GM12874 (cell line): ENCODE measurements at regions not wholly inside any gene's neighbourhood (a gene's known extent, or its start where the extent isn't known, plus 50 kb on each side); places are given as distances from the start of the nearest gene placed in this dataset.

ENCODE experiments used
- TF ChIP-seq, protein P1 (sequence below): IDR thresholded peaks from 2 replicates; pipeline ENCODE4 v1.5.1; 2011; ENCODE audit warnings: low read depth, mild to moderate bottlenecking, control low read depth, low read length, moderate library complexity; ENCODE audit not compliant: insufficient read depth

DNA sequence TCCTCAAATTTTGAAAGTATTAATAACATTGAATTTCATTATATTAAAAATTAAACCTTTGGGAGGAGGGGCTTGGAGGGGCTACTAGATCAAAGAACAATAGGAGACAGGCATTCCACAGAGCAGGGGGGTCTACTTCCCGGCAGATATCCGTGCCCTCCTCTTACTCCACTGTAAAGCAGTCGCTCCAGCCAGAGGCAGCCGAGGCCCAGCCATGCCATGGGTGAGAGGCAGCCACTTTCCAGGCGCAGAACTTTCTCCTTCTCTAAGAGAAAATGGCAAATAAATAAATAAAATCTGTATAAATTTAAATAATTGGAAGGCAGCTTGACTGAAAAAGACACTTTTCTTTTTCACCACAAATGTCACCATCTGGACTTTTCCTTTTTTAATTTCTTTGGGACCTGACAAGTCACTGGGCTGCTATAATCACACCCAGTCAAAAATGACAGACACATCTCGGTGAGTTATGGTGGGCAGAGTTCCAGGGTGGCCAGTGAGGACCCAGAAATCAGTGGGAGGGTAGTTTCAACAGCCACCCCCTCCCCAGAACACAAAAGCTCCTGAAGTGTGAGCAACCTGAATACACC is 302.2 kb upstream of the SMARCA2 start:
- TF ChIP-seq, protein P1, sequence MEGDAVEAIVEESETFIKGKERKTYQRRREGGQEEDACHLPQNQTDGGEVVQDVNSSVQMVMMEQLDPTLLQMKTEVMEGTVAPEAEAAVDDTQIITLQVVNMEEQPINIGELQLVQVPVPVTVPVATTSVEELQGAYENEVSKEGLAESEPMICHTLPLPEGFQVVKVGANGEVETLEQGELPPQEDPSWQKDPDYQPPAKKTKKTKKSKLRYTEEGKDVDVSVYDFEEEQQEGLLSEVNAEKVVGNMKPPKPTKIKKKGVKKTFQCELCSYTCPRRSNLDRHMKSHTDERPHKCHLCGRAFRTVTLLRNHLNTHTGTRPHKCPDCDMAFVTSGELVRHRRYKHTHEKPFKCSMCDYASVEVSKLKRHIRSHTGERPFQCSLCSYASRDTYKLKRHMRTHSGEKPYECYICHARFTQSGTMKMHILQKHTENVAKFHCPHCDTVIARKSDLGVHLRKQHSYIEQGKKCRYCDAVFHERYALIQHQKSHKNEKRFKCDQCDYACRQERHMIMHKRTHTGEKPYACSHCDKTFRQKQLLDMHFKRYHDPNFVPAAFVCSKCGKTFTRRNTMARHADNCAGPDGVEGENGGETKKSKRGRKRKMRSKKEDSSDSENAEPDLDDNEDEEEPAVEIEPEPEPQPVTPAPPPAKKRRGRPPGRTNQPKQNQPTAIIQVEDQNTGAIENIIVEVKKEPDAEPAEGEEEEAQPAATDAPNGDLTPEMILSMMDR: no peak

DNA sequence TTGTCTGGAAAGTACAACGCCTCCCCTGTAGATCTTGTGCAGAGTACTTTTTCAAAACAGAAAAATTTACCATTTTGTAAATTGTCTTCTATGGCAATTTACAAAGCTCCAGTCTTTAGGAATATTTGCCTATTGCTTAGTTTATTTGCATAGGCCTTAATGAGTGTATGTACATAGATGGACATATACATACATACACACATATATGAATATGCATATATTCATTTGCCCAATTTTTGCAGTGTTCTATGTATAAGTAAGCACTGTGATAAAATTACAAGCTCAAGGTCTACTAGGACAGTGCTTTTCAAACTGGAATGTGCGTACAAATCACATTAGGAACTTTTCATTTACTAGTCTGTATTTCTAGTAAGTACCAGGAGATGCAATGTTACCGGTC is 301.3 kb upstream of the SMARCA2 start:
- TF ChIP-seq, protein P1: no peak

DNA sequence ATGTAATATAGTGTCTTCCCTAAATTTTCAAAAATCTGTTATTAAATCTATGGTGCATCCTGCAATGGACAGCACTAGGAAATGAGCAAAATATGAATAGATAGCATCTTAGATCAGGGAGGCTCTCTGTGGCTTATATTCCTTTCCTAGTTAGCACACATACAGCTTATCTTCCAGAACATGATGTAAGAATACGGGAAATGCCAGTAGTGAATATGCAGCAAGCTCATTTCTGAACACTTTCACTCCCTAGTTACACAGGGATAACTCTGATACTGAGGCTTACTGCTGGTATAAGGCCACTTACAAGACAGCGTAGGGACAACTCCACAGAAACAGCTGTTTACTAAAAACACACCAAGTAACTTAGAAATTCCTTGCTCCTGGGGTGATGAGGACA is 297.3 kb upstream of the SMARCA2 start:
- TF ChIP-seq, protein P1: no peak

DNA sequence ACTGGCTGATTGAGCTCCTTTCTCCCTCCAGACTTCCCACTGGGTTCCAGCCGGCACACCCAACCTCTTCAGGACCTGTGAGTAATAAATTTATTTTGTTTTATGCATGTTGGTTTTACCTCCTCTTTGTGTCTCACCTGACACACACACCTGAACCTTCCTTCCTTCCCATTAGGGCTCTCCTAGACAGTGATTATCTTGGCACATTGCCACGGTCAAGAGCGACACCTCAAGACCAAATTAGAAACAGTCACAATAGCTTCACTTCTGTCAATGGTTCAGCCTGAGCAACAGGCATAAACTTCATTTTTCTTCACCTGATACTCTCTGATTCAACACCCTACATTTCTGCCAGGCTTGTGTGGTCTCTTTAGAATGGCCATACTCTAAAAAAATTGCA is 296.3 kb upstream of the SMARCA2 start:
- TF ChIP-seq, protein P1: no peak

DNA sequence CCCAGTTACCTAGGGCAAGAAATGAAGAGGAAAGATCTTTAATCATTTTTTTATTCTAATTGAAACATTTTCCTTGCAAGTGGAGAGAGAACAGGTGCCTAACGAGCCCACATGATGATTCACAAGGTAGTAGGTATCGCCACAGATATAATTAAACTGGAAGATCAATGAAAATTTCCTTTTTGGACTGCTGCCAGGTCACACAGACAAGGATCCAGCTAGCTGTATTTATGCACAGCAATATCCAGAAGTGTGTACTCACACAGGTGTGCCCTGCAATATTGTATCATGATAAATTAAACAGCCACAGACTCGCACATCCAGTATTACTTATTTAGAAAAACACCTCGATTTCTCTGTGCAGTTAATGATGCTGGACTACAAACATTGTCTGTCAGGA is 294.0 kb upstream of the SMARCA2 start:
- TF ChIP-seq, protein P1: no peak

DNA sequence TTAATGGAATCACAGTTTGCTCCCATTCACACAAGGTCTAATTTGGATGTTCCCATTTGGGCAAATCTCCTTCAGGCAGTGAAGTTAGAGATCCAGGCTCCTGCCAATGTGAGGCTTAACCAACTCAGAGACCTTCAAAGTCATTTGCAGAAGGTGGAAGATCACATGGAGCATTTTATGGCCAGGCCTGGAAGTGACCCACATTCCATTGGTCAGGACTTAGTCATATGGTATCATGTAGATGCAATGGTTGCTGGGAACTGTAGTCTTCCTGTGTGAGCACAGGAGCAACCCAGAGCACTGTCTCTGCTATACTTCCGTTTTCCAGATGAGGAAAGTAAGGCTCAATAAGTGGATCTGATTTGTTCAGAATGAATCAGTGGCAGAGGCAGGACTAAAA is 292.7 kb upstream of the SMARCA2 start:
- TF ChIP-seq, protein P1: no peak

DNA sequence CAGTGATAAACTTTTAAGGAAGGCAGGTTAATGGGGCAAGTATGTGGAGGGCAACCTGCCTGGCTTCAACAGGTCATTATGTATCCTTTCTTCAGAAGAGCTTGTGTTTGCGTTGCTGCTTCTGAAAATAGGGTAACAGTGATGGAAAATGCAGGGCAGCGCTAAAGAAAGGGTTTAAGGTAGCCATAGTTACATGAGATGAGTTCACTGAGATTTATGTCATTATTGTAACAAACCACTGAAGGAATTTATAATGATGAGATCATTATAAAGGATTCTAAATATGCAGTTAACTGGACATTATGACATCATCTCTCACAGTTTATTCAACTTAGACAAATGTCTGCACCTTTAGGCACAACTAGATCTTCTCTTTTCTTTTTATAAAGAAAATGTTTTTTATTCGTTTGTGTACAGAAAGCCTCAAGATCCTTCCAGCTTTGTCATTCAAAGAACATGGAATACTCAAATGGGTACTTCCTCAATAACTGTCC is 291.6 kb upstream of the SMARCA2 start:
- TF ChIP-seq, protein P1: no peak
